ENCODE measurements at regions not wholly inside any gene's neighbourhood (a gene's known extent, or its start where the extent isn't known, plus 50 kb on each side); places are given as distances from the start of the nearest gene placed in this dataset.
"Not testable (repeated sequence)": the region's sequence is repeated elsewhere in the genome, so short reads cannot be mapped to it uniquely, and the experiment has no call there.

DNA sequence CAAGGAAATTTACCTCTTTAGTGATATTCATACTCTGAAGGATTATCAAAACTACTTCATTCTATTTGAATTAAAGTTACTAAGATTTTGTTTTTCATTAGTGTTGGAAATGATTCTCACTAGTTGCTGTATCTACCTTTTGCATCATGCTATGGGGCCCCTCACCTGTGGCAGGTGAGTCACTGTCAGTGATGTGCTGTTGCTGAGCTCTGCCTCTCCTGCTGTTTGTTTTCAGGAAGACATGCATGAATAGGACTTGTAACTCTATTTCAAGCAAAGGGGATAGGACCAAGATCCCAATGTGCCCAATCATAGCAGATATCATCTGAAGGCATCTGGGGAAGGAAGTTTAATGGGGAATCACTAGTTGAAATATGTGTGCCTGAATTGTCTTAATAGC is 57.4 kb upstream of the AGR3 start:
- TF ChIP-seq, protein P1, sequence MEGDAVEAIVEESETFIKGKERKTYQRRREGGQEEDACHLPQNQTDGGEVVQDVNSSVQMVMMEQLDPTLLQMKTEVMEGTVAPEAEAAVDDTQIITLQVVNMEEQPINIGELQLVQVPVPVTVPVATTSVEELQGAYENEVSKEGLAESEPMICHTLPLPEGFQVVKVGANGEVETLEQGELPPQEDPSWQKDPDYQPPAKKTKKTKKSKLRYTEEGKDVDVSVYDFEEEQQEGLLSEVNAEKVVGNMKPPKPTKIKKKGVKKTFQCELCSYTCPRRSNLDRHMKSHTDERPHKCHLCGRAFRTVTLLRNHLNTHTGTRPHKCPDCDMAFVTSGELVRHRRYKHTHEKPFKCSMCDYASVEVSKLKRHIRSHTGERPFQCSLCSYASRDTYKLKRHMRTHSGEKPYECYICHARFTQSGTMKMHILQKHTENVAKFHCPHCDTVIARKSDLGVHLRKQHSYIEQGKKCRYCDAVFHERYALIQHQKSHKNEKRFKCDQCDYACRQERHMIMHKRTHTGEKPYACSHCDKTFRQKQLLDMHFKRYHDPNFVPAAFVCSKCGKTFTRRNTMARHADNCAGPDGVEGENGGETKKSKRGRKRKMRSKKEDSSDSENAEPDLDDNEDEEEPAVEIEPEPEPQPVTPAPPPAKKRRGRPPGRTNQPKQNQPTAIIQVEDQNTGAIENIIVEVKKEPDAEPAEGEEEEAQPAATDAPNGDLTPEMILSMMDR (IDR thresholded peaks at IDR 0.05) = no peak
- TF ChIP-seq POLR2A (IDR thresholded peaks at IDR 0.05) = no peak
- Histone ChIP-seq H3K36me3 (no peaks in the 10 kb centered on the region), H3K9me3 (no peaks in the 10 kb centered on the region), H3K27ac (no peak overlapping the region), H3K27me3 (no peaks in the 10 kb centered on the region), H3K4me1 (peaks cover 0 to 13% (median 3%) of the 10 kb centered on the region in 3 donors), H3K4me3 (no peak overlapping the region)
- intact Hi-C loops (cut with DNase I) = no loop called here
- DNase-seq = no peak

DNA sequence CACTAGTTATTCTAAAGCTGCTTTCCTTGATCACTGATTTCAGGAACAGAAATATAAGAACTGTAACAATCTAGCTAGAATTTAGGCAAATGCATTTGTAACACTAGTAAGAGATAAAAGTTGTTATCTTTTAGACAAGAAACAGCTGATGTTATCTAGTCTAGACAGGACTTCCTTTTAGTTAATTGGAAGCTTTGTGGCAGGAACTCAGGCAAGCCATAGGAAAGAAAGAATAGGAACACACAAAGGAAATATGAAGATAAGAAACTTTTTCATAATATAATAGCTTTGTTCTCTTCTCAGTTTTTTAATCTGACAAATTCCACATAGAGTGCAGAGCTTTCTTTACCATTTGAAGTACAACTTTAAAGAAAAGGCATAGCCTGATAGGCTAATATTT is 59.0 kb upstream of the AGR3 start:
- H3K9me3 ChIP-seq = no peaks in the 10 kb centered on the region
- intact Hi-C loops (cut with DNase I) = no loop called here
- TF ChIP-seq, protein P1 (IDR thresholded peaks at IDR 0.05) = no peak
- TF ChIP-seq POLR2A (IDR thresholded peaks at IDR 0.05) = no peak

DNA sequence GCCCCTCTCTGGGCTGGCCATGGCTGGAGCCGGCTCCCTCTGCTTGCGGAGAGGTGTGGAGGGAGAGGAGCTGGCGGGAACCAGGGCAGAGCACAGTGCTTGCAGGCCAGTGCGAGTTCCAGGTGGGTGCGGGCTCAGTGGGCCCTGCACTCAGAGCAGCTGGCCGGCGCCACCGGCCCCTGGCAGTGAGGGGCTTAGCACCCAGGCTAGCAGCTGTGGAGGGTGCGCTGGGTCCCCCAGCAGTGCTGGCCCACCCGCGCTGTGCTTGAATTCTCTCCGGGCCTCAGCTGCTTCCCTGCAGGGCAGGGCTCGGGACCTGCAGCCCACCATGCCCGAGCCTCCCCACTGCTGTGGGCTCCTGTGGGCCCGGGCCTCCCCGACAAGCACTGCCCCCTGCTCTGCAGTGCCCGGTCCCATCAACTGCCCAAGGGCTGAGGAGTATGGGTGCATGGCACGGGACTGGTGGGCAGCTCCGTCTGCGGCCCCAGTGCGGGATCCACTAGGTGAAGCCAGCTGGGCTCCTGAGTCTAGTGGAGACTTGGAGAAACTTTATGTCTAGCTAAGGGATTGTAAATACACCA is 61.2 kb upstream of the AGR3 start:
- H3K4me1 ChIP-seq = no peaks in the 10 kb centered on the region
- H3K27me3 ChIP-seq = no peaks in the 10 kb centered on the region
- DNase-seq = no peak
- H3K4me3 ChIP-seq = no peak overlapping the region
- 92% methylated on average over 2 of the region's 21 CpGs; no CpG with 5 or more reads in 1 of the 2 donors for WGBS, 2 donors
- no peak overlapping the region for H3K27ac ChIP-seq
- TF ChIP-seq, protein P1 (IDR thresholded peaks at IDR 0.05) = no peak
- TF ChIP-seq POLR2A (IDR thresholded peaks at IDR 0.05) = no peak
- intact Hi-C loops (cut with DNase I) = no loop called here
- H3K36me3 ChIP-seq = no peaks in the 10 kb centered on the region
- H3K9me3 ChIP-seq = peaks cover 0 to 7% (median 3%) of the 10 kb centered on the region in 3 donors

More for the DNA sequence above, 59.0 kb upstream of the AGR3 start:
- DNase-seq = no peak
- Histone ChIP-seq H3K27me3 (no peaks in the 10 kb centered on the region), H3K4me1 (peaks cover 0 to 1% (median 0%) of the 10 kb centered on the region in 3 donors), H3K36me3 (no peaks in the 10 kb centered on the region), H3K27ac (no peak overlapping the region), H3K4me3 (no peak overlapping the region)

DNA sequence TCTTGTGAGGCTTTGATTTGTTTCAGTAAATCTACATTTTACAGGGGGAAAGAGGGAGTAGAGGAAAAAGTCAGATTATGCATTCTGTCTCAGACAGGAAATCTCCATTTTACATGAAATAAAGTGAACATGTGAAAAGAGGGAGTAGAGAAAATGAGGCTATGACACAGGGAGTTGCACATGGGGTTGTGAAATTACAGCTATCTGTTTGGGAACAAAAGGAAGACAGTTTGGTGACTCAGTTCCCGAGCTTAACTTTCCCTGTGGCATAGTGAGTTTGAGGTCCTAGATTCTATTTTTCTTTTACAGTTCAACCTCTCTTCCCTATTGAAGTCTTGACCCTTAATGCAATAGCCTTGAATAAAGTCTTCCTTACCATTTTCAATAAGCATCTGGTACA is 63.2 kb upstream of the AGR3 start:
- Histone ChIP-seq H3K36me3 (no peaks in the 10 kb centered on the region), H3K27ac (no peak overlapping the region), H3K4me3 (no peak overlapping the region), H3K9me3 (peaks cover 0 to 19% (median 9%) of the 10 kb centered on the region in 3 donors), H3K4me1 (no peaks in the 10 kb centered on the region), H3K27me3 (no peaks in the 10 kb centered on the region)
- intact Hi-C loops (cut with DNase I) = no loop called here
- no peak for TF ChIP-seq POLR2A (IDR thresholded peaks at IDR 0.05)
- TF ChIP-seq, protein P1 (IDR thresholded peaks at IDR 0.05) = no peak
- no peak for DNase-seq
- 48 to 64% methylated on average over 1 of the region's 1 CpG for WGBS, 2 donors

DNA sequence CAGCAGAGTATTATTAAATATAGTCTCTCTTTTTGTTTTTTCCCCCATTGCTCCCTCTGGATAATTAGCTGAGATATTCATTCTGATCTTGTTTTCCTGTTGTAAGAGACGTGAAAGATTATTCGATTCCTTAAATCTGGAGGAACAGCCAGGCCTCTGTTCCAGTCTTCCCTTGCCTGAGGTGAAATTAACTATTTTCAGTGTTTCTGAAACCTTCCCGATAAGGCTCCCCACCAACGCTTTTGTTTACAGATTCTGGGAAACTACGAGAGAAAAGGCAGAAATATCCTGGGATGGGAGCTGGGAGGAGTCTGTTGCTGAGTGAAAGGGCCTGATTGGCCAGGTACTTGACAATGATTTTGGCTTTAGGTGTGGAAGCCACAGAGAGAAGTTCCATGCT is 63.6 kb upstream of the AGR3 start:
- 86 to 94% methylated on average over 5 of the region's 5 CpGs for WGBS, 2 donors

DNA sequence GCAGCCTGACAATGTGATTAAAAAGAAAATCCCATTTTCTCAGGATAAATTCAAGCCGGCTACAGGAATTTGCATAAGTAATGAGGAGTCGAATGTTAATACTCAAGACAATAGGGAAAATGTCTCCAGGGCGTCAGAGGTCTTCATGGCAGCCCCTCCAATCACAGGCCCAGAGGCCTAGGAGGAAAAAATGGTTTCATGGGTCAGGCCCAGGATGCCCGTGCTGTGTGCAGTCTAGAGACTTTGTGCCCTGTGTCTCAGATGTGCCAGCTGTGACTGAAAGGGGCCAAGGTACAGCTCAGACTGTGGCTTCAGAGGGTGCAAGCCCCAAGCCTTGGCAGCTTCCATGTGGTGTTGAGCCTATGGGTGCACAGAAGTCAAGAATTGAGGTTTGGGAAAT is 66.3 kb upstream of the AGR3 start:
- H3K36me3 ChIP-seq; H3K4me3 ChIP-seq; H3K4me1 ChIP-seq; H3K27ac ChIP-seq; intact Hi-C loops (cut with DNase I); H3K27me3 ChIP-seq; DNase-seq: not testable (repeated sequence)
- 88 to 98% methylated on average over 4 of the region's 4 CpGs for WGBS, 2 donors
- peaks cover 0 to 19% (median 9%) of the 10 kb centered on the region in 3 donors for H3K9me3 ChIP-seq

More for the DNA sequence above, 63.6 kb upstream of the AGR3 start:
- Histone ChIP-seq H3K27ac (no peak overlapping the region), H3K36me3 (no peaks in the 10 kb centered on the region), H3K4me3 (no peak overlapping the region), H3K4me1 (no peaks in the 10 kb centered on the region), H3K9me3 (peaks cover 0 to 19% (median 9%) of the 10 kb centered on the region in 3 donors), H3K27me3 (no peaks in the 10 kb centered on the region)
- no peak for DNase-seq
- intact Hi-C loops (cut with DNase I) = no loop called here
- TF ChIP-seq, protein P1 (IDR thresholded peaks at IDR 0.05) = no peak
- TF ChIP-seq POLR2A (IDR thresholded peaks at IDR 0.05) = no peak
